ENCODE measurements at regions not wholly inside any gene's neighbourhood (a gene's known extent, or its start where the extent isn't known, plus 50 kb on each side); places are given as distances from the start of the nearest gene placed in this dataset.

GRCh38 chr20:22918286-22918983 lies 116.7 kb upstream of the SSTR4 start:
- no peak for DNase-seq (ENCODE audit: low read depth)

- no peak for DNase-seq (ENCODE audit: low read depth)
Measured at GRCh38 chr20:22920898-22921297, 114.2 kb upstream of the SSTR4 start.

- peak; percentile 77 for DNase-seq (ENCODE audit: low read depth)
Measured at GRCh38 chr20:22921595-22922421, 113.3 kb upstream of the SSTR4 start.

GRCh38 chr20:22922987-22923386 lies 112.1 kb upstream of the SSTR4 start:
- no peak for DNase-seq (ENCODE audit: low read depth)

GRCh38 chr20:22924046-22924737 lies 110.9 kb upstream of the SSTR4 start:
- no peak for DNase-seq (ENCODE audit: low read depth)

- no peak for DNase-seq (ENCODE audit: low read depth)
Measured at GRCh38 chr20:22924949-22925612, 110.0 kb upstream of the SSTR4 start.

GRCh38 chr20:22925613-22925983 lies 109.5 kb upstream of the SSTR4 start:
- no peak for DNase-seq (ENCODE audit: low read depth)

GRCh38 chr20:22927537-22927936 lies 107.6 kb upstream of the SSTR4 start:
- no peak for DNase-seq (ENCODE audit: low read depth)

- DNase-seq (ENCODE audit: low read depth), result no peak
Measured at GRCh38 chr20:22928679-22929078, 106.4 kb upstream of the SSTR4 start.

- no peak for DNase-seq (ENCODE audit: low read depth)
Measured at GRCh38 chr20:22929661-22930060, 105.5 kb upstream of the SSTR4 start.

- DNase-seq (ENCODE audit: low read depth), result no peak
Measured at GRCh38 chr20:22931653-22932608, 103.2 kb upstream of the SSTR4 start.

- DNase-seq (ENCODE audit: low read depth), result no peak
Measured at GRCh38 chr20:22939181-22939580, 95.9 kb upstream of the SSTR4 start.

GRCh38 chr20:22940350-22940749 lies 94.8 kb upstream of the SSTR4 start:
- no peak for DNase-seq (ENCODE audit: low read depth)

GRCh38 chr20:22941550-22941949 lies 93.6 kb upstream of the SSTR4 start:
- DNase-seq (ENCODE audit: low read depth), result no peak

GRCh38 chr20:22942742-22943141 lies 92.4 kb upstream of the SSTR4 start:
- DNase-seq (ENCODE audit: low read depth), result no peak

- DNase-seq (ENCODE audit: low read depth), result no peak
Measured at GRCh38 chr20:22944062-22944461, 91.0 kb upstream of the SSTR4 start.

- no peak for DNase-seq (ENCODE audit: low read depth)
Measured at GRCh38 chr20:22944936-22945335, 90.2 kb upstream of the SSTR4 start.

- DNase-seq (ENCODE audit: low read depth), result no peak
Measured at GRCh38 chr20:22946596-22946995, 88.5 kb upstream of the SSTR4 start.

GRCh38 chr20:22949331-22950109 lies 85.6 kb upstream of the SSTR4 start:
- DNase-seq (ENCODE audit: low read depth), result no peak

- DNase-seq (ENCODE audit: low read depth), result no peak
Measured at GRCh38 chr20:22951966-22952365, 83.1 kb upstream of the SSTR4 start.

Measured in HS-27A (cell line).